ENCODE measurements at regions not wholly inside any gene's neighbourhood (a gene's known extent, or its start where the extent isn't known, plus 50 kb on each side); places are given as distances from the start of the nearest gene placed in this dataset.

DNA sequence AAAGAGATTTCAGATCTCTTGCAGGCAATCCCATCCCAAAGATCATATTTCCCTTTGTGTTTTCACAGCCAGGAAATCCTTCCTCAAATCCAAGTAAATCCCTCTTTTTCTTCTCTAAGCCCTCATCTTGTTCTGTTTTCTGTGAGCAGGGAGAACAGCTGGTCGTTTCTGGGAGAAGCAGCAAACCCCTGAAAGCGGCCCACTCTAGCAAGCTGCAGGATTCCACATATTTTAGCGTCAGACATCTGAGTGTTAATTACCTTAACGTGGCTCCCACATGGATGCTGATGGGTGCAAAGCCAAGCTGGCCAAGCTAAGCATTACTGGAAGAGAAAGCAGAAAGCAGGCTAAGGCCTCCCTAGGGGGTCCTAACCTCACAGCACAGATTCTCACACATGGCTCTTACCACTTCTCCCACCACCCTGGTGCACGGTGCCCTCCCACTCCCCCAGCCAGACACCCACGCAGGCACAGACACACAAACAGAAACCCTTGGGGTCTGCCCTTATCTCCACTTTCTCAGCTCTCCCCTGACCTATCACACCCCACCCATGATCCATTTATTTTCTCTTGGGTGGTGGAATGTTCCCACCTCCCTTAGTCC is 551.0 kb upstream of the AUTS2 start:
- Mint-ChIP-seq H3K27ac (ENCODE audit: unreplicated experiment) (peak overlapping the region; percentile 86), H3K27me3 (ENCODE audit: unreplicated experiment) (peaks cover 6% of the 10 kb centered on the region), H3K9me3 (ENCODE audit: unreplicated experiment) (peaks cover 5% of the 10 kb centered on the region), H3K4me3 (ENCODE audit: unreplicated experiment) (peak overlapping the region; percentile 59), H3K36me3 (ENCODE audit: unreplicated experiment) (peaks cover 12% of the 10 kb centered on the region), H3K4me1 (ENCODE audit: low read depth, unreplicated experiment) (peaks cover 16% of the 10 kb centered on the region)
- TF ChIP-seq, protein P1, sequence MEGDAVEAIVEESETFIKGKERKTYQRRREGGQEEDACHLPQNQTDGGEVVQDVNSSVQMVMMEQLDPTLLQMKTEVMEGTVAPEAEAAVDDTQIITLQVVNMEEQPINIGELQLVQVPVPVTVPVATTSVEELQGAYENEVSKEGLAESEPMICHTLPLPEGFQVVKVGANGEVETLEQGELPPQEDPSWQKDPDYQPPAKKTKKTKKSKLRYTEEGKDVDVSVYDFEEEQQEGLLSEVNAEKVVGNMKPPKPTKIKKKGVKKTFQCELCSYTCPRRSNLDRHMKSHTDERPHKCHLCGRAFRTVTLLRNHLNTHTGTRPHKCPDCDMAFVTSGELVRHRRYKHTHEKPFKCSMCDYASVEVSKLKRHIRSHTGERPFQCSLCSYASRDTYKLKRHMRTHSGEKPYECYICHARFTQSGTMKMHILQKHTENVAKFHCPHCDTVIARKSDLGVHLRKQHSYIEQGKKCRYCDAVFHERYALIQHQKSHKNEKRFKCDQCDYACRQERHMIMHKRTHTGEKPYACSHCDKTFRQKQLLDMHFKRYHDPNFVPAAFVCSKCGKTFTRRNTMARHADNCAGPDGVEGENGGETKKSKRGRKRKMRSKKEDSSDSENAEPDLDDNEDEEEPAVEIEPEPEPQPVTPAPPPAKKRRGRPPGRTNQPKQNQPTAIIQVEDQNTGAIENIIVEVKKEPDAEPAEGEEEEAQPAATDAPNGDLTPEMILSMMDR (IDR thresholded peaks at IDR 0.05; ENCODE audit: partially characterized antibody, unreplicated experiment), result no peak
- peak; percentile 26 for DNase-seq

DNA sequence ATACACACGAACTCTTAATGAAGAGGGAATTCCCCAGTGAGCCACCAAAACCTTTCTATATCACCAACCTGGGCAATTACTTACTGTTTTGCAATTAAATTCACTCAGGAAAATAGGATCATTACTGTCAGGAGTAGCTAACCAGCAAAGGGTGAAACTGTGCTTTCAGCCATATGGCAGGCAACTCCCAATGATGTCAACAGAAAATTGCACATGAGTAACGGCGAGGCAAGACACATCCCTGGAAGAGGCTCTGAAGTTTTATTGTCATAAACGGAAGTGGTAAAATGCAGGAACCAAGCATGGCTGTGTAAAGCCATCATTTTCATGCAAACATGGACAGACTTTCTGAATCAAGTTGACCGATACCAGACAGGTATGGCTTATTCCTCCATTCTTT is 548.9 kb upstream of the AUTS2 start:
- Mint-ChIP-seq H3K4me3 (ENCODE audit: unreplicated experiment) (no peak overlapping the region), H3K27ac (ENCODE audit: unreplicated experiment) (no peak overlapping the region), H3K4me1 (ENCODE audit: low read depth, unreplicated experiment) (peaks cover 16% of the 10 kb centered on the region), H3K27me3 (ENCODE audit: unreplicated experiment) (peaks cover 6% of the 10 kb centered on the region), H3K36me3 (ENCODE audit: unreplicated experiment) (peaks cover under 1% of the 10 kb centered on the region), H3K9me3 (ENCODE audit: unreplicated experiment) (peaks cover 5% of the 10 kb centered on the region)
- TF ChIP-seq, protein P1 (IDR thresholded peaks at IDR 0.05; ENCODE audit: partially characterized antibody, unreplicated experiment), result no peak
- DNase-seq, result no peak

DNA sequence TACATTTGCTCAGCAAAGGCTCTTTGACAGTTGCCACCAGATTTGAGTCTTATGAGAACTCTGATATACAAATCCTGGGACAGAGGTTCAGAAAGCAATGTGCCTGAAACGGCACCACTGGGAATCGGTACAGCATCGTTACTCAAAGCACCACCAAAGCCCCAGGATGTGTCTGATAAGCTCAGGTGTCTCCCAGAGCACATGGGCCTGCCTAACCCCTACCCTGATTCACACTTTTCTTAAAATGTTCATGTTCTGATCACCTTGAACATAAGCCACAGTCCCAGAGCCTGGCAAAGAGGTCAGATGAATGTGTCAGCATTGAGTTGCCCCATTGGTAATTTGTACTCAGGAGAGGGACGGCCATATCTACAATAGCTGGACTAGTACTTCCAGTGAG is 545.8 kb upstream of the AUTS2 start:
- no peak overlapping the region for H3K27ac Mint-ChIP-seq (ENCODE audit: unreplicated experiment)
- H3K36me3 Mint-ChIP-seq (ENCODE audit: unreplicated experiment), result no peaks in the 10 kb centered on the region
- DNase-seq, result no peak
- TF ChIP-seq, protein P1 (IDR thresholded peaks at IDR 0.05; ENCODE audit: partially characterized antibody, unreplicated experiment), result no peak
- H3K27me3 Mint-ChIP-seq (ENCODE audit: unreplicated experiment), result peaks cover 2% of the 10 kb centered on the region
- H3K9me3 Mint-ChIP-seq (ENCODE audit: unreplicated experiment), result peaks cover 2% of the 10 kb centered on the region
- peaks cover 6% of the 10 kb centered on the region for H3K4me1 Mint-ChIP-seq (ENCODE audit: low read depth, unreplicated experiment)
- no peak overlapping the region for H3K4me3 Mint-ChIP-seq (ENCODE audit: unreplicated experiment)

DNA sequence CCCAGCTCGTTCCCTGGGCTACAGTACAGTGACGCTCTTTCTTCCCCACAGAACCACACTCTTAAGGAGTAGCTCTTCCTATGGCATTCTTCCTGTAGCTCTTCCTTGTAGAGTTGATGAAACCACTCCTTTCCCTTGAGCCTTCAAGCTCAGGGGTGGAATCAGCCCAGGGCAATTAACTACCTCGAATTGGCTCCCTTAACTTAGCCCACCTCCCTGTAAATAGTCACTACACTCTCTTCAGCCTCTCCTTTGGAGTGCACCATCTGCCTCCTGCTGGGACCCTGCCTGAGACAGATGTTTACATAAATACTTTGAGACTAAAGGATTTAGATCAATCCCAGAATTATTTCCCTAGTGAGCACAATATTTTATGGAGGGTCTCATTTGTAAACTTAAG is 537.8 kb upstream of the AUTS2 start:
- Mint-ChIP-seq H3K27me3 (ENCODE audit: unreplicated experiment) (no peaks in the 10 kb centered on the region), H3K27ac (ENCODE audit: unreplicated experiment) (no peak overlapping the region), H3K4me3 (ENCODE audit: unreplicated experiment) (peak overlapping the region; percentile 63), H3K36me3 (ENCODE audit: unreplicated experiment) (peaks cover 9% of the 10 kb centered on the region), H3K9me3 (ENCODE audit: unreplicated experiment) (peaks cover 3% of the 10 kb centered on the region), H3K4me1 (ENCODE audit: low read depth, unreplicated experiment) (peaks cover 15% of the 10 kb centered on the region)
- peak; percentile 36 for DNase-seq
- TF ChIP-seq, protein P1 (IDR thresholded peaks at IDR 0.05; ENCODE audit: partially characterized antibody, unreplicated experiment), result no peak

DNA sequence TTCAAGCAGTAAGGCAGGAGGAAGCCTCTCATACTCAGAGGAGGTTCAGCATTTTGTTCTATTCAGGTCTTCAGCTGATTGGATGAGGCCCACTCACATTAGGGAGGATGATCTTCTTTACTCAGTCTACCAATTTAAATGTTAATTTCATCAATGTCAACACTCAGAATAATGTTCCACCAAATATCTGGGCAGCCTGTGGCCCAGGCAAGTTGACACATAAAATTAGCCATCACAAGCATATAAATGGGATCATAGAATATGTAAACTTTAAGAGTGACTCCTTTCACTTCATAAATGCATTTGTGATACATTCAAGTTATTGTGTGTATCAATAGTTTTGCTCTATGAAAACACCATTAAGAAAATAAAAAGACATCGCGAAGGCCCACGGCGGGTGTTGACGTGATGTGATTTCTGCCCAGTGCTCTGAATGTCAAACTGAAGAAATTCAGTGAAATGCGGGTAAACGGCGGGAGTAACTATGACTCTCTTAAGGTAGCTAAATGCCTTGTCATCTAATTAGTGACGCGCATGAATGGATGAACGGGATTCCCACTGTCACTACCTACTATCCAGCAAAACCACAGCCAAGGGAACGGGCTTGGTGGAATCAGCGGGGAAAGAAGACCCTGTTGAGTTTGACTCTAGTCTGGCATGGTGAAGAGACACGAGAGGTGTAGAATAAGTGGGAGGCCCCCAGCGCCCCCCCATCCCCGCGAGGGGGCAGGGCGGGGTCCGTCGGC is 536.1 kb upstream of the AUTS2 start:
- TF ChIP-seq, protein P1 (IDR thresholded peaks at IDR 0.05; ENCODE audit: partially characterized antibody, unreplicated experiment), result no peak
- Mint-ChIP-seq H3K36me3 (ENCODE audit: unreplicated experiment) (peaks cover 9% of the 10 kb centered on the region), H3K9me3 (ENCODE audit: unreplicated experiment) (peaks cover 3% of the 10 kb centered on the region), H3K4me1 (ENCODE audit: low read depth, unreplicated experiment) (peaks cover 15% of the 10 kb centered on the region), H3K4me3 (ENCODE audit: unreplicated experiment) (no peak overlapping the region), H3K27ac (ENCODE audit: unreplicated experiment) (no peak overlapping the region), H3K27me3 (ENCODE audit: unreplicated experiment) (no peaks in the 10 kb centered on the region)
- DNase-seq, result no peak
